ENCODE measurements at regions not wholly inside any gene's neighbourhood (a gene's known extent, or its start where the extent isn't known, plus 50 kb on each side); places are given as distances from the start of the nearest gene placed in this dataset.

GRCh38 chr7:159198016-159198724, 53.5 kb upstream of the VIPR2 start:
- Mint-ChIP-seq H3K4me1 (no peaks in the 10 kb centered on the region), H3K4me3 (no peak overlapping the region), H3K9me3 (peaks cover 83% of the 10 kb centered on the region), H3K36me3 (ENCODE audit: low read depth) (peaks cover 16% of the 10 kb centered on the region; the same call in 2 of the 3 replicates), H3K27ac (no peak overlapping the region), H3K27me3 (ENCODE audit: insufficient read depth, low read depth, poor library complexity) (no peaks in the 10 kb centered on the region)
- no peaks in the 10 kb centered on the region for H3K79me2 ChIP-seq (replicated peaks; ENCODE audit: insufficient read depth)
- no peaks in the 10 kb centered on the region for H3K4me1 ChIP-seq (ENCODE audit: insufficient read depth)
- no peak for DNase-seq (ENCODE audit: low spot score)
- no peaks in the 10 kb centered on the region for H3K36me3 ChIP-seq (ENCODE audit: insufficient read depth)
- TF ChIP-seq JUNB (IDR thresholded peaks at IDR 0.05; ENCODE audit: unreplicated experiment): no peak
- TF ChIP-seq POLR2AphosphoS5 (IDR thresholded peaks at IDR 0.05; ENCODE audit: low read depth): no peak
- no peak for TF ChIP-seq NANOG (IDR thresholded peaks at IDR 0.05; ENCODE audit: borderline replicate concordance)
- no peak for TF ChIP-seq CTCF (conservative IDR thresholded peaks at IDR 0.05; ENCODE audit: low read depth in 2 of 2)
- TF ChIP-seq ETS1 (IDR thresholded peaks at IDR 0.05): no peak
- no peak for TF ChIP-seq EZH2phosphoT487 (IDR thresholded peaks at IDR 0.05; ENCODE audit: unreplicated experiment)
- no peak for TF ChIP-seq ZNF114 (CRISPR knock-in tag; IDR thresholded peaks at IDR 0.05)
- TF ChIP-seq ZNF331 (CRISPR knock-in tag; IDR thresholded peaks at IDR 0.05; ENCODE audit: low read depth): no peak
- TF ChIP-seq REST (IDR thresholded peaks at IDR 0.05; ENCODE audit: unreplicated experiment): no peak
- TF ChIP-seq STAT1 (IDR thresholded peaks at IDR 0.05; ENCODE audit: unreplicated experiment): no peak
- no peak for TF ChIP-seq CREB1 (CRISPR knock-in tag; IDR thresholded peaks at IDR 0.05; ENCODE audit: low read depth)
- TF ChIP-seq EZH2 (IDR thresholded peaks at IDR 0.05; ENCODE audit: low read depth, unreplicated experiment): no peak
- TF ChIP-seq ZNF462 (CRISPR knock-in tag; IDR thresholded peaks at IDR 0.05): no peak
- no peak overlapping the region for H3K4me3 ChIP-seq
- H4K20me1 ChIP-seq (replicated peaks; ENCODE audit: insufficient read depth): no peaks in the 10 kb centered on the region
- no peak overlapping the region for H3K27ac ChIP-seq (ENCODE audit: low read depth)
- H3K27me3 ChIP-seq (ENCODE audit: insufficient read depth): no peaks in the 10 kb centered on the region
- ATAC-seq: no peak
- H3F3A ChIP-seq (replicated peaks; ENCODE audit: low read depth): no peaks in the 10 kb centered on the region
- no peak overlapping the region for H3K4me2 ChIP-seq
- H2AFZ ChIP-seq: no peak overlapping the region
- H3K9me2 ChIP-seq (ENCODE audit: insufficient read depth): no peaks in the 10 kb centered on the region

Measured in GM23338 (cell line).